ENCODE measurements at regions not wholly inside any gene's neighbourhood (a gene's known extent, or its start where the extent isn't known, plus 50 kb on each side); places are given as distances from the start of the nearest gene placed in this dataset.

DNA sequence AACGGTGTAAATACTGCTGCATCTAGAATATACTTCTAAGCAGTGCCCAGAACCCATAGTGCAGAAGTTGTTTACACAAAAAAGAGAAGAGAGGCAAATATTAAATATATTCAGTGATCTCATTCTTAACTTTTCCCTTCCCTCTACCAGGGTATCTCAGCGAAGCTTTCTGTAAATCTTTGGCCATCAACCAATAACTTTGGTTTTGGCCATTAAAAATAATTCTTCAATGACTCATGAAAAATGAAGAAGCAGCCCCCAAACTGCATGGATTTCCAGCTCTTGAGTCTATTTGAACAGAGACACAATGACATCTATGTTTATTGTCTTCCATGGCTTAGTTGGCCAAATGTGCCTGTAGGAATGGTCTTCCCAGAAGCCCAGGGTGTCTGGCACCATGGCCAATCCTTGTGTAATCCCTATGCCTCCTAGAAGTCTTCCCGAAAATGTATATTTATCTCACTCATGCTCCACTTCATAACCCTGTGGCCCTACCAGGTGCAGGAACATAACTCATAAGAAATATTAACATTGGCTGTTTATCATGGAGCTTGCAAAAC, 646.6 kb downstream of the TOX3 start:
- DNase-seq (ENCODE audit: low spot score) = no peak

DNA sequence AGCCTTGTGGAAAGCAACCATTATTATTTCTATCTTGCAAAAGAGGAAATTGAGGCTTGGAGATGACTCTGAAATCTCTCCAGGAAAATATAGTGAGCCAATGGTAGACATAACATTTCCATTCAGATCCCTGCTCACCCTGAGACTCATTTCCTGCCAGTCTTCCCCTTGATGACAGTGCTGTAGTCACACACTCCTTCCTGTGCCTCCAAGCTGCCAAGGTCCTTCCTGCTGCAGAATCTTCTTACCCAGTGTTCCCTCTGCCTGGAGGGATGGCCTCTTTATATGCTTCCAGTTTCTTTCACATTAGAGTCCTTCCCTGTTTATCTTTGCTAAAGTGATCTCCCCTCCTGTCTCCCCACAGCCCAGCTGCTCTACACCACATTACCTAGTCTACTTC, 648.1 kb downstream of the TOX3 start:
- no peak for DNase-seq (ENCODE audit: low spot score)

DNA sequence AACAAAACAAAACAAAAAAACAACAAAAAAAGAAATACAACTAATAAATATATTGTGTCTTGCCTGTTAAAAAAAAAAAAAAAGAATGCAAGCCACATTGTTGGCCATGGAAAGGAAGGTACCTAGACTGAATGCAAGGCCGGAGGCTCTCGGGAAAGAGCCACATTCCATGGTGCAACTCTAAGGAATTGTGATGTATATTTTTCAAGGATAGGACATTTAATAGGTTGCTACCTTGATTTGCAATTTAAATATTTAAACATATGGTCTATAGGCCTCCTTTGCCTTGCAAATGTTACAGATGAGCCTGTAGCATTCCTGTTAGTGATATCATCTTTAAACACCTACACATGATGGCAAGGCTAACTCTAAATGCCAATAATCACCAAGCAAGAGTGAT, 650.9 kb downstream of the TOX3 start:
- no peak for DNase-seq (ENCODE audit: low spot score)

DNA sequence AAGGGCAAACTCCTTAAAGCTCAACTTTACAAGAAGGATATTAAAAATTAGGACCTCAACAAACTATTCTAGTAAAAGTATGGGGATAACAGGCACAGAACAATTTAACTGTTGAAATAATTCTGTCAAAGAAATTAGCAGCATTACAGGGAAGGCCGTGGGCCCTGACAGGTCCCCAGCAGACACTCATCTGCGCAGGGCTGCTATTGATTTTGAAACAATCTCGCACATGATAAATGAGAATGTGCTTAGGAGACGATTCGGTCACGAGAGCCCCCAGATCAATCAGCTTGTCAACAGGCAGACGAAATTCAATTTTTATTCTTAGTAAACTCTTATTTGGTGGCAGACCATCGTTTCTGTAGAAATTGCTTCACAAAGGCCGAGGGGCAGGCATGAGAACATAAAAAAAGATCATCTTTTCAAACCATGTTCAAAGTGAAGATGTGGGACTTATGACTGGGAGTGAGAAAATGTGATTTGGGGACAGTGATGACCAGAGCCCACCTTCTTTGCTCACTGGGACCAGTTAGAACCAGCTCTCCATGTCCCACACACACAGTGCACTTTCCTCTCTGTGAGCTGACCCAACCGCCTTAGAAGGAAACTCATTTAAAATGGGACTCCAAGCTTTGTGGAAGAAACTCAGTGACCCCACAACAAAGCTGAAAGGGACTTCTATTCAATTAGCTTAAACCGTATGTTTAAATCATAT, 654.5 kb downstream of the TOX3 start:
- no peak for DNase-seq (ENCODE audit: low spot score)

DNA sequence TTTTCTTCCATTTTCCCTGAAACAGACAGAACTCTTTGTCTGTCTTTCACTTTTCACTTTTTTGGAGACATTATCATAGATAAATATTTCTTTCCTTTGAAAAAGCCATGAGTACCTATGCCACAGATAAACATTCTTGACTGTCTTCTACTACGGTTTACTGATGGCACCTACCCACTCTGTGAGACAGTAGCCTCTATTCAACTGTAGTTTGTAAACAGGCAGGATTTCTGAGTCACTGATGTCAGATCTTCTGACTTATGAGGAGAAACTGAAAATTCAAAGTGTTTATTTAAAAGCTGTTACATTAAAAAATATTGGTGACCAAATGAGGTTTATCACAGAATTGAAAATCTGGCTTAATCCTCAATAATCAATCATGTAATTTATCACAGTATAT, 658.4 kb downstream of the TOX3 start:
- DNase-seq (ENCODE audit: low spot score) = no peak

DNA sequence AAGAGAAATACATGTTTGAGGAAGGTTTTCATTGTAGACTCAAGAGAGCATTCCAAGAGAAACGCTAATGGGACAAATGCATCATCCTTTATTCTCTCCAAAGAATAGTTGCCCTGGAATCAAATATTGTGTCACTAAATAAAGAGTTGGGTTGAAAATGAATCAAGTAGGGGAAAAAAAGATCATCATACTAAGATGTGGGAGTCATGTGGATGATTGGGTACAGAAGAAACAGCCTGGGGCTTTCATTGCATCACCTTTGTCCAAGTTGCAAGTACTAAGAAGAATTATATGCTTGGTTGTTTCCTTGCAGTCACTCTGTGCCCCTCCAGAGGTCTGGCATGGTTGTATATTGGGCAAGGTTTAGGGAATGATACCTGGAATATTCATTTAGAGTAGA, 658.9 kb downstream of the TOX3 start:
- no peak for DNase-seq (ENCODE audit: low spot score)

DNA sequence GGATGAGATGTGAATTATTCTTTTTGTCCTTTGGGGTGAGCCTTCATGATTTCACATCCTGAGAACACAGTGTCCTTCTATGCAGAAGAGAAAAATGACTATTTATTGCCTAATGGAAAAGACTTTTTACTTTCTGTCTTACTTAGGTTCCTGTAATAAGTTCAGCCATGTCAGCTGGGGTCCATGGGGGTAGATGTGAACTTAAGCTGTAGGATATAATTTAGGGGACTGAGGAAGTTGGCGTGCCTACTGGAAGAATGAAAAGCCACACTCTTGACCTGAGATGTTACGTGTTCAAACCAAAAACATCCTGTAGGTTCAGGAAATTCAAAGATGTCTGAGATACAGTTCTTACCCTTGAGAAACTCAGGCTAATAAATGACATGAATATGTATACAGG, 660.5 kb downstream of the TOX3 start:
- DNase-seq (ENCODE audit: low spot score) = no peak

DNA sequence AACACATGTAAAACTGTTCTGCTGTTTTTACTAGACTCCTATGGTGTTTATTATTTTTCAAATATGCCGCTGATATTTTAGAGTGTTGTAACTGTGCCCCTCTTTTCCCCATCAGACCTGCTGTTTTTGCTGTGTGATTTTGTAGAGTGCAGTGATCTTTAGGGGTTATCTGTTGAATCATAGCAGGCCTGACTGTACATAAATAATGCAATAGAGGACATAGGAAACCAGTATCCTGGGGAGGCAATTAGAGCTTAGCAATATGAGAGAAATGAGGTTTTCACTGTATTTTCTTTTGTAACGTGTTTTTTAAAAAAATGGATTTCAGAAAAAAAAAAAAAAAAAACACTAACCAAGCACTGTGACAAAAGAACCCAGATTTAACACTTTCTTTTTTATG, 662.2 kb downstream of the TOX3 start:
- DNase-seq (ENCODE audit: low spot score) = no peak

DNA sequence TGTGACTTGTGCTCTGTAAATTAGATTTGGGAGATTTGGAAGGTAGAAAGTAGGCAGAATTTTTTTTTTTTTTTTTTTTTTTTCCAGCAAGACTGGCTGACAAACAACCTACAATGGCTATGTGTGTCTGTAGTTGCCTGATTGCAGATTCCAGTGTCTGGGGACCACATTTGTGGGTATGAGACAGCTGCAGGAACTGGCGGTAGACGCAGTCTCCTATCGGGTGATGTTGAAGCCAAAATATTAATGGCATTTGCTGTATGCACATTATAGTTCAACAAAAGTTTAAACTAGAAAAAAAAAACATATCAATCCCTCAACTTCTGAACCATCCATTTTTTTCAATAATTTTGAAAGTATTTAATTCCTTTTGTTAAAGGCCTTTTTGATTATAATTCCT, 665.2 kb downstream of the TOX3 start:
- peak; percentile 14 for DNase-seq (ENCODE audit: low spot score)

DNA sequence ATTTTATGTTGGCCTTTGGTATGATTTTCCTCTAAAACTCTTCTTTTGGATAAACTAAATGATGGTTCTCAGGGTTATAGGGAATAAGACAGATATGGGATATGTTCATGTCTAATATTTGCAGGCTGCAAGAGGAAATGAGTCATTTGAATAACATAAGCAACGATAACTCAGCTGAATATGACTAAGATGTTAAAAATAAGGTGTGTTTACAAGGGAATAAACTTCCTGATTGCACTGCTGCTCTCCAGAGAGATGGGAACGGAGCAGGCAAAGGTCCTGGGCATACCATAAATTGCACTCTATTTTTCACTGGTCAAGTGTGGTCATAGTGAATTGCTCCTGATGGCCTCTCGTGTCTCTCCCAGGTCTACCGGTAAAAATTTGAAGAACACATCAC, 666.2 kb downstream of the TOX3 start:
- DNase-seq (ENCODE audit: low spot score) = peak; percentile 37

DNA sequence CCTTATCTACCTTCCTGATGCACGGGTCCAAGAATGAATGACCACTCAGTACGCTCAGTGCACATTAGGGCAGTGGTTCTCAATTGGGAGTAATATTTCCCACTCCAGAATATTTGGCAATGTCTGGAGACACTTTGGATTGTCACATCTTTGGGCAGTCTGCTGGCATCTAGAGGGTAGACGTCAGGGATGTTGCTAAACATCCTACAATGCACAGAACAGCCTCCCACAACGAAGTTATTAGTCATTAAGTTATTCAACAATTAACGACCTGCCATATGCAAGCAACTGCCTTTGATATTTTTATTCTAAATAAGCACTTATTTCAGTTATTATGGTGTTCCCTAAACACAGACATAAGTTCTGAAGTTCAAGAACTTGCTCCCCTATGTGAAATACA, 669.3 kb downstream of the TOX3 start:
- no peak for DNase-seq (ENCODE audit: low spot score)

DNA sequence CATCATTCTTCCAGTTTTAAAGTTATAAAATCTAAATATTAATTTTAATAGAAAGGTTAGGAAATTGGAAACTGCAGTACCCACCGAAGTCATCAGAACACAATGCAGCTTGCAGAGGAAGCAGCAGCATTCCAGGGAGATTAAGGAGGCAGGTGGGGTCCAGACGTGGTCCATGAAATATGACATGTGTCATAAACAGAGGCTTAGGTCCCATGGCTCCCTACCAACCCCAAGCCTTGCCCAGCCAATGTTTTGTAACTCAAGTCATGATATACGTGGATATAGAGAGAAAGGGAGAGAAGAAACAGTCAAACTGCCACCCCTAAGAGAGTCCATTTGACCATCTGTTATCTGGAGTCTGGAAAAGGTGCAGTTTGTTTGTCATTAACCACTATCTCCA, 670.0 kb downstream of the TOX3 start:
- no peak for DNase-seq (ENCODE audit: low spot score)

DNA sequence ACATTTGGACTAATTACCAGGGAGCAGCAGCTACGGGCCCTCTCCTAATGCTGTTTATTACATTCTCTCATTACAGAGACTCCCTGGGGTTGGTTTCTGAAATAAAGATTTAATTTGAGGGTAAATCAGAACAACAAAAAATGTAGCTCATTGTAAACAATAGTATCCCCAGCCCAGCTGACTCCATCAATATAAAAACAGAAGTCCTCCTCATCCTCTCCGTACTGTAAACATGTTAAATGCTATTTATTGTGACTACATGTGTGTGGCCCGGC, 670.4 kb downstream of the TOX3 start:
- DNase-seq (ENCODE audit: low spot score) = no peak

DNA sequence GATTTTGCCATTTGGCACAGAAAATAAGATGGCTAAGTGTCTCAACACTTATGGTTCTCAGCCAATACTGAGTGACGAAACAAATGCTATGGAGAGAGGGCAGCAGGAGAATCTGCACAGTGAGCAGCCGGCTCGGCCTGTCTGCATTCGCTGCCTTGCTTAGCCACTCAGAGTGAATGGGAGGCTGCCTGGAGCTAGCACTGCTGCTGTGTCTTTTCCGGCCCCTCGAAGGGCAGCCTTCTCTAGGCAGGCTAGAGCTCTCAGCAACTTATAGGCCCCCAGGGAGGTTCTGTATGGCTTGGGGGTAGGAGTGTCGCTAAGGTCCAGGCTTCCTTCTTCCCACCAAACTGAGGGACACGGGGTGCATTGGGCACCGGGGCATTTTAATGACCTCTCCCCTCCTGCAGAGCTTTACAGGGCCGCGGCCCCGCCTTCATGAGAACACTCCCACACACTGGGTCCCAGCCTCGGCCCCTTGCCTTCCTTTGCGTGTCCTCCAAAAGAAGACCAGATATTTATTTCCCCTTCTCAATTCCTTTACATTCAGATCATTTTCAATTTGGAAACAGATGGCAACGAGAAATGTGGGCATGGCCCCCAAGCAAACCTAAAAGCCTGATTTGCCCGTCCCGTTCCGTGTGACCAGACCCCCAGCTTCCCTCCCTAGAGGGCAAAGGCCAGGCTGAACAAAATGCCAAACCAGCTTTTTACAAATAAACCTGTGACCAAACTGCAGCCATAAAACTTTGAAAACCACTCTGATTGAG, 670.9 kb downstream of the TOX3 start:
- no peak for DNase-seq (ENCODE audit: low spot score)

DNA sequence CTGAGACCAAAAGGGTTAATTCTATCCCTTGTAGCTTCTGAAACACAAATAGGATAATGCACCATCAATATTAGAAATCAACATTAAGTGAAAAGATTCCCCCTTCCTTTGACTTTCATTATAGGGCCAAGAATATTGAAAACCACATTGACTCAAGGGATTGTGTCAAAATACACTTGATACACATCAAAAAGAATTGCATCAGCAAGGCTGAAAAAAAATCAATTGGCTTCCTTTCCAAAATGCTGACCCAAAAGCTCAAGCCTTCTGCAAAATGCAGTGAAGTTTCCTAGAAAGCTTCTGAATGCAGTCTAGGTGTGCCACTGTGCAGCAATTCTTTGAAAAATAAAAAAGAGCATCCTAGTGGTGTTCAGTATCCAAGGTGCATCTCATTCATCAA, 674.4 kb downstream of the TOX3 start:
- no peak for DNase-seq (ENCODE audit: low spot score)

DNA sequence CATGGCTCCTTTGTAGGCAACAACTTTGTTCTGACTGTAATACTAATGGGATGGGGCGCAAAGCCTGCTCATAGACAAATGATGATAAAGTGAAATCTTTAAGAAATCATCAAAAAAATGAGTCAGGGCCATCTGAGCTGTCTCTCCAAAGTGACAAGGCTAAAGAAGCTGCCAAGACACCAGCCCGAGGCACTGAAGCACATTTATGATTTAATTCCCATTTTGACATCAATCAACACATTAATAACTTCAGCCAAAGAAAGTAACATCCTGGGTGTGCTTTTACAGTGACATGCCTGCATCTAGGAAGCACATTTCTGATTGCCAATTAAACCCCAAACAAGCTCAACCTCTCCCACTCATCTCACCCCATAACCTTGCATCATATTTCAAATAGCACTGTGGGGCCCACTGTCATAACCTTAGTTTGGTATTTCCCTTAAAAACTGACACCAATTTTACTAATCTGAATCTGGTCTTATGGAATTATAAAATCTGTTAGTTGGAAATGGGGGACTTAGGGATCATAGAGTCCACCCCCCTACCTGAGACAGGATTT, 676.6 kb downstream of the TOX3 start:
- no peak for DNase-seq (ENCODE audit: low spot score)

DNA sequence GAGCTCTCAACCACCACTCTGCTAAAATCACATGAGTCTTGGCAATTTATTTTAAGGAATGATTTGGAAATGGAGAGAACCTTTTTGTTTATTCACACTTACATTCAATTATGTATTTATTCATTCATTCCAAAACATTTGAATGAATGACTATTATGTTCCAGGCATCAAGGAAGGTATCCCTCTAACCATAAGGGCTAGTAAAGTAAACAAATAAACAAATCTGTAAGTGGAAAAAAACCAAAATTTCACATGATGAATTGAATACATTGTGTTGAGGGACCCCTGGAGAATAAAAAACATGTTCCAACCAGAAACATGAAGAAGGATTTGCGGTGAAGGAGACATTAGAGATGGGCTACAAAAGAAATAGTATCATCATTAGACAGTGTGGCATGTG, 677.8 kb downstream of the TOX3 start:
- DNase-seq (ENCODE audit: low spot score) = no peak

DNA sequence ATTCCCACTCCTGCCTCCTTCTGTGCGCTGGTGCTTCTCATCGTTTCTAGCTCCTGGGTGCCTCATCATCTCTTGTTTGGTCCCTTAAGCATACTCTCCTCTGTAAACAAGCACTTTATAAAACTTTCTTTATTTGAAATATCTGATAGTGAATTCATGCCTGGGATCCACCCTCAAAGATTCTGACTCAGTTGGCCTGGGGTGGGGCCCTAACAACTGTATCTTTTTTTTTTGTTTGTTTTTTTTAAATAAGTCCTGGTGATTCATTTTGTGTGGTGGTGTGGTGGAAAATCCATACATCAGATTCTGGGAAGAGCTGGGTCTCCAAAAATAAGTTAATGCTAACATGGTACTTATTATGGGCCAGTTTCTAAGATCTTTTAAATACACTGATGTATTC, 678.3 kb downstream of the TOX3 start:
- DNase-seq (ENCODE audit: low spot score) = no peak

DNA sequence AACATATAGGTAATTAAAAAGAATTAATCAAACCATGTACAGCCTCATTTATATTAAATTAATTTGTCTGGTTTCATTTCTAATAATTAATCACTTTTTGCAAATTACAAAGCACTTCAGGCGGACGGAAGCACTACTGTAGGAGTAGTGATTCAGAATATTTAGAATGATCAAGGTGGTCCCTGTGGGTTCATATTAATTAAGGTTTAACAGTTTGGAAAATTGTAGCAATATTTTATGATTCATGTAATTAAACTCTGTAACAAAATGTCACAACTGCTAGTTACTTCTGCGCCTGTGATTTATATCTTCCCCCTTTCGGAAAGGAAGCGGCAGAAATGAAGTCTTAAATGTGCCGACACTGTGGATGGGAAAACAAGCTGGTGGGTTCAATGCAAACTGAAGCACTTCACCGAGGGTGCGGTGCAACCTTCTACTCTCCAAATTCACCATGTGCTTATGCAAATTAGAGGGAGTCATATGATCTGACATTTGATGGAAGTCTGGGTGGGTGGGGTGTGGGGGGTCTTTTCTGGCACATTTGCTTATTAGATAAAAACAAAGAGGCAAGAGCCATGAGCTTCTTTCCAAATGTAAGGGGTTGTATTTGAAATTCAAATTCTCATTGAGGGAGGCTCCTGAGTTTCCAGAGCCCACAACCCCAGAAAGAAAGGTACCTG, 679.4 kb downstream of the TOX3 start:
- DNase-seq (ENCODE audit: low spot score) = no peak

DNA sequence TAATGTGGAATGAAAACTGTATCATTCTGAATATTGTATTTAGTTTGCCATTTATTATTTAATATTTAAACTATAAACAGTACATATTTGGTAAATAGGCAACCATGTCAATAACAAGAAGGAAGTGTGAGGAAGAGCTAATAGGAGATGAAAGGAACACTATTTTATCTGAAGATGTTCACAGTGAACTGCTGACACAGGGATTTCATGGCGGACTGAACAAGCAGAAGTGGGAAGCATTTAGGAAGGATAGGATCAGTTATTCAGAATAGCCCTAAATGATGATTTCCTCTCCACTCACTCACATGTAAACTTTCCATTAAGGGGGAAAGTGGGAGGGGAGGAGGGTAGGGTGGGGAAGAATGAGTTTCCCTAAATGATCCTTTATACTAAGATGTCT, 682.4 kb downstream of the TOX3 start:
- DNase-seq (ENCODE audit: low spot score) = no peak

DNA sequence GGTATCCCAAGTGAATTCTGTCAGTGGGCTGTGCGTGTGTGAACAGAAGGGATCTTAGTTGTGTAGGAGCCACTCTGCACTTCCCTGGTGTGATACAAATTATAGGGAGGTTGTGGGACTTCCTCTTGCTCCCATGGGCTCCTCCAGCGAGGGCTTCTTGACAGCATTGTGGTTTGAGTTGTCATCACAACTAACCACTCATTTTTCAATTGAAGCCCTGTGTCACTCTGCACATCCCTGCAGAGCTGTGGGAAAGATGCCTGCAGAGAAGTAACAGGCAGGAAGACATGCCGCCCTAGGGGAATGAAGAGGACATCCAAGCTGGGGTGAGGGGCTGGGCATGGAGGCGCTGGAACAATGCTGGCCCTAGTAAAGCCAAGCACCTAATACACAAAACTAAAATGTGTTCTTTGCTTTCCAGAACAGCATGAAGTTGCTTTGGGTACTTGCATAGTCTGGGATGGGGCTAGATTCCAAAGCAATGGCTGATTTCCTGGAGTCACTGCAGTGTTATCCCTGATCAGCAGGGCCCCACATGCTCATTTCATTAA, 692.5 kb downstream of the TOX3 start:
- peak; percentile 9 for DNase-seq (ENCODE audit: low spot score)

DNA sequence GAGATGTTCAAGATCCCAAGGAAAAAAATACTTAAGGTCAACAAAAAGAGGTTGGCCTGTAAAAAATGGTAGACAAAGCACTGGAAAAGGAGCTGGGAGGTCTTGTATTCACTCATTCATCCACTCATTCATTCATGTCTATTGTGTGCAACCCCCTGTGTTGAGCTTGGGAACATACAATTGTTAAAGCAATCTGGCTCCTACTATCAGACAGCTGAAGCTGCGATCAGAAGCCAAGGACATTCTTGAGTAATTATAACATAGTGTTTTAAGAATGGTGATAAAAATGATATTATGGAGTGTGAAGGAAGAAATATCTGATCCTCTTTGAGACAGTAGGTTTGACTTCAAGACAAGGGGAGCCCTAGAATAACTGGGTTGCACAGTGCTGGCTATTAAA, 693.4 kb downstream of the TOX3 start:
- DNase-seq (ENCODE audit: low spot score) = no peak

DNA sequence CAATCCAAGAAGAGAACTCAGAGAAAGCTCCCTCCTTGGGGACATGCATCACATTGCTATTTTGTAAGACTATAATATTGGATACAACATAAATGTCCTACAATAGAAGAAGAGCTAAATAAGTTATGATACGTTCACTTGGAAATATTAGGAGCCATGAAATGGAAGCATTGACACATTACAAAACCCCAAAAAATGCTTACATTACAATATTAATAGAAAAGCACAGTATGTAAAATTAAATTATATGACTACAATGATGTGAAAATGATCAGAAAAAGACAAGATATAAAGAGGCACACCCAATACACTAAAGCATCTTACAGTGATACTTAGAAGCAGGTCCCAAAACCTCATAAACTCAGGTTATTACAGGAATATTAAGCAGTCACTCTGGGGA, 694.1 kb downstream of the TOX3 start:
- DNase-seq (ENCODE audit: low spot score) = no peak
